GM12878 (cell line): ENCODE measurements at regions not wholly inside any gene's neighbourhood (a gene's known extent, or its start where the extent isn't known, plus 50 kb on each side); places are given as distances from the start of the nearest gene placed in this dataset.

Experiments
- ATAC-seq: fragments of 200-7000 bp; cut with Tn5 transposase; 3 replicates; pipeline ENCODE4 v1.9.1; 2020; ENCODE audit warnings: mild to moderate bottlenecking, moderate library complexity
- BruUV-seq: library from RNA; stranded (reverse); fragments of 400-500 nt; replicated peaks from 2 replicates; lab custom pipeline; 2021; lab: Mats Ljungman, UMichigan
- CTCF ChIA-PET: fragments of 300-600 bp; sonication (Branson Sonifier 250); formaldehyde crosslinking; extraction: SDS; loops from one replicate; lab custom pipeline; 2021; ENCODE audit warnings: inconsistent platforms; lab: Yijun Ruan, JAX
- POLR2A ChIA-PET: fragments of 350-600 bp; formaldehyde crosslinking; extraction: SDS; loops from one replicate; lab custom pipeline; 2021; ENCODE audit warnings: inconsistent platforms; lab: Charles Lee
- RAD21 ChIA-PET: fragments of 300-600 bp; sonication (Branson Sonifier 250); formaldehyde crosslinking; loops from one replicate; lab custom pipeline; 2023; ENCODE audit warnings: antibody characterized with exemption; ENCODE audit not compliant: unreplicated experiment; lab: Charles Lee
- SMC1A ChIA-PET: fragments of 300-600 bp; sonication (Branson Sonifier 250); formaldehyde crosslinking; loops from one replicate; lab custom pipeline; 2023; ENCODE audit not compliant: unreplicated experiment, uncharacterized antibody; lab: Charles Lee
- DNase-seq: peaks from one replicate; pipeline ENCODE4 v3.0.0-alpha.2; 2011; ENCODE audit warnings: low read depth, low spot score
- FAIRE-seq: peaks from 3 replicates; lab custom pipeline; 2011; peaks lifted over from hg19 to GRCh38; lab: Jason Lieb, UNC
- H2AFZ ChIP-seq: 2 replicates; pipeline ENCODE4 v1.6.0; 2011; ENCODE audit warnings: low read depth, low read length, control low read depth; ENCODE audit not compliant: control insufficient read depth
- H3K27ac ChIP-seq: 2 replicates; pipeline ENCODE4 v1.5.1; 2011; ENCODE audit warnings: control low read depth; ENCODE audit not compliant: control insufficient read depth, insufficient read depth
- H3K27me3 ChIP-seq, 2 experiments: replicated peaks in 1 of 2; 2 replicates each; pipeline versions ENCODE4 v1.6.0 to v1.6.1; 2011; ENCODE audit warnings: low read length in 1 of 2; ENCODE audit not compliant: control insufficient read depth in 2 of 2, insufficient read depth in 2 of 2
- H3K36me3 ChIP-seq, 2 experiments: 2 replicates each; pipeline ENCODE4 v1.5.1; 2011; ENCODE audit warnings: low read length in 1 of 2; ENCODE audit not compliant: control insufficient read depth in 2 of 2, insufficient read depth in 2 of 2
- H3K4me1 ChIP-seq: 2 replicates; pipeline ENCODE4 v1.6.1; 2011; ENCODE audit warnings: mild to moderate bottlenecking, low read length, moderate library complexity, mixed read lengths; ENCODE audit not compliant: control insufficient read depth, insufficient read depth
- H3K4me2 ChIP-seq: 2 replicates; pipeline ENCODE4 v1.6.0; 2011; ENCODE audit warnings: control low read depth; ENCODE audit not compliant: control insufficient read depth, insufficient read depth
- H3K4me3 ChIP-seq: fragments of 200-600 bp; sonication (generic); 2 replicates; pipeline ENCODE4 v1.5.1; 2016
- H3K79me2 ChIP-seq: 2 replicates; pipeline ENCODE4 v1.6.0; 2011; ENCODE audit warnings: low read length; ENCODE audit not compliant: control insufficient read depth, insufficient read depth
- H3K9ac ChIP-seq: 2 replicates; pipeline ENCODE4 v1.8.0; 2011; ENCODE audit warnings: low read length, control low read depth, mixed read lengths; ENCODE audit not compliant: control insufficient read depth, insufficient read depth
- H3K9me3 ChIP-seq: replicated peaks from 3 replicates; pipeline ENCODE4 v1.5.1; 2011; ENCODE audit warnings: mild to moderate bottlenecking, low read length; ENCODE audit not compliant: control insufficient read depth, insufficient read depth
- H4K20me1 ChIP-seq: 2 replicates; pipeline ENCODE4 v1.6.0; 2011; ENCODE audit not compliant: control insufficient read depth, insufficient read depth
- BHLHE40 ChIP-seq, 2 experiments: fragments of 450-650 bp in 1 of 2; IDR thresholded peaks; 2 replicates each; pipeline ENCODE4 v1.6.1; 2011 to 2017; ENCODE audit warnings: low read depth in 2 of 2, borderline replicate concordance in 1 of 2, improper control_type of control experiment in 1 of 2, low read length in 1 of 2, mild to moderate bottlenecking in 1 of 2
- CUX1 ChIP-seq: IDR thresholded peaks from 2 replicates; pipeline ENCODE4 v1.6.1; 2012; ENCODE audit warnings: improper control_type of control experiment, low read depth, low read length; ENCODE audit not compliant: insufficient replicate concordance
- MEF2A ChIP-seq: IDR thresholded peaks from 2 replicates; pipeline ENCODE4 v1.6.1; 2011; ENCODE audit warnings: low read depth, mild to moderate bottlenecking, low read length, moderate library complexity; ENCODE audit not compliant: insufficient read depth
- MTA2 ChIP-seq: fragments of 450-650 bp; IDR thresholded peaks from 2 replicates; pipeline ENCODE4 v1.6.1; 2016; ENCODE audit warnings: low read depth, mild to moderate bottlenecking, moderate library complexity
- MYB ChIP-seq: fragments of 150-350 bp; IDR thresholded peaks from 2 replicates; pipeline ENCODE4 v1.6.1; 2014; ENCODE audit warnings: mild to moderate bottlenecking, low read depth, low read length, borderline replicate concordance
- POLR2AphosphoS5 ChIP-seq: IDR thresholded peaks from 2 replicates; pipeline ENCODE4 v1.6.1; 2011; ENCODE audit warnings: mild to moderate bottlenecking, low read length, inconsistent platforms
- RBBP5 ChIP-seq: fragments of 200-600 bp; sonication (generic); conservative IDR thresholded peaks from 2 replicates; pipeline ENCODE4 v1.6.1; 2016
- RFX5 ChIP-seq: IDR thresholded peaks from 2 replicates; pipeline ENCODE4 v1.6.1; 2011; ENCODE audit warnings: low read depth, low read length, improper control_type of control experiment
- SPI1 ChIP-seq: IDR thresholded peaks from 2 replicates; pipeline ENCODE4 v1.6.1; 2011; ENCODE audit warnings: low read depth, mild to moderate bottlenecking, low read length, moderate library complexity, borderline replicate concordance; ENCODE audit not compliant: insufficient read depth
- SUZ12 ChIP-seq: fragments of 200-600 bp; sonication (generic); IDR thresholded peaks from one replicate; pipeline ENCODE4 v1.6.1; 2018; ENCODE audit warnings: antibody characterized with exemption, mild to moderate bottlenecking; ENCODE audit not compliant: unreplicated experiment
- TAF1 ChIP-seq: IDR thresholded peaks from 2 replicates; pipeline ENCODE4 v1.6.1; 2011; ENCODE audit warnings: mild to moderate bottlenecking, low read depth, low read length, borderline replicate concordance
- ZBED1 ChIP-seq: IDR thresholded peaks from 2 replicates; pipeline ENCODE4 v1.6.1; 2016; ENCODE audit warnings: borderline replicate concordance
- ZNF207 ChIP-seq: fragments of 450-650 bp; IDR thresholded peaks from 2 replicates; pipeline ENCODE4 v1.6.1; 2014; ENCODE audit warnings: antibody characterized with exemption, mild to moderate bottlenecking, borderline replicate concordance
- in situ Hi-C: fragments of 300-500 bp; cut with MboI; formaldehyde crosslinking; loops from 9 replicates; pipeline ENCODE4 v1.14.3; 2018; ENCODE audit warnings: mixed read lengths
- intact Hi-C: fragments of 100-400 bp; cut with micrococcal nuclease; formaldehyde crosslinking; loops from one replicate; pipeline ENCODE4 v1.14.2; 2022; ENCODE audit not compliant: unreplicated experiment
- TF ChIP-seq, protein P1 (sequence below): IDR thresholded peaks from 2 replicates; pipeline ENCODE4 v1.6.1; 2011; ENCODE audit warnings: borderline replicate concordance, low read depth, mild to moderate bottlenecking, moderate library complexity, mixed read lengths, low read length; ENCODE audit not compliant: insufficient read depth; ENCODE audit errors: extremely low read length
- TF ChIP-seq, protein P2 (sequence below): fragments of 450-650 bp; IDR thresholded peaks from 2 replicates; pipeline ENCODE4 v1.6.1; 2017; ENCODE audit warnings: mild to moderate bottlenecking, moderate library complexity

DNA sequence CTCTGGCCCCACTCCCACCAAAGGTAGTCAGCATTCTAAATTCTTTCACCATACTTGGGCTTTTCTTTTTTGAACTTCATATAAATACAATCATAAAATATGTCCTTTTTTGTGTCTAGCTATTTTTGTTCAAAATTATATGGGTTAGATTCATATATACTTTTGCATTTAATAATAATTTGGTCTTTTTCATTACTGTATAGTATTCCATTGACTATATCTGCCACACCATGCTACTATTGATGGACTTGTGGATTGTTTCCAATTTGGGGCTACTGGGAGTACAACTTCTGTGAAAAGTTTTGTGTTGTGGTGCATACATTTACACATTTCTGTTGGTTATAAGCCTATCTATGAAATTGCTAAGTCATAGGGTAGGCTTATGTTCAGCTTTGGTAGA, 85.7 kb downstream of the GLUL start:
- CTCF ChIA-PET: interaction anchor here (0.9 to 1.0 kb wide), 2 partner anchors 220 to 221 kb away, joined by 3 read pairs; no protein-coding TSS in a partner anchor
- Histone ChIP-seq H3K4me3 (no peak overlapping the region), H3K79me2 (no peaks in the 10 kb centered on the region), H3K4me2 (no peak overlapping the region), H3K27me3 (peaks cover 1 to 2% of the 10 kb centered on the region in 2 experiments; a peak in 1 of 4 replicates), H2AFZ (no peak overlapping the region), H3K27ac (no peak overlapping the region), H4K20me1 (no peaks in the 10 kb centered on the region), H3K9me3 (no peaks in the 10 kb centered on the region), H3K9ac (no peak overlapping the region), H3K36me3 (no peaks in the 10 kb centered on the region), H3K4me1 (peaks cover 12% of the 10 kb centered on the region)
- ATAC-seq (no peak), FAIRE-seq (no peak), DNase-seq (no peak)
- RAD21 ChIA-PET: no interaction called here
- BruUV-seq: no TSS peak
- in situ Hi-C loops: no loop called here
- SMC1A ChIA-PET: interaction anchor here (0.7 to 1.2 kb wide), 2 partner anchors 90 to 488 kb away, joined by 3 read pairs; no protein-coding TSS in a partner anchor
- POLR2A ChIA-PET: no interaction called here
- intact Hi-C loops: no loop called here
- TF ChIP-seq, protein P1, sequence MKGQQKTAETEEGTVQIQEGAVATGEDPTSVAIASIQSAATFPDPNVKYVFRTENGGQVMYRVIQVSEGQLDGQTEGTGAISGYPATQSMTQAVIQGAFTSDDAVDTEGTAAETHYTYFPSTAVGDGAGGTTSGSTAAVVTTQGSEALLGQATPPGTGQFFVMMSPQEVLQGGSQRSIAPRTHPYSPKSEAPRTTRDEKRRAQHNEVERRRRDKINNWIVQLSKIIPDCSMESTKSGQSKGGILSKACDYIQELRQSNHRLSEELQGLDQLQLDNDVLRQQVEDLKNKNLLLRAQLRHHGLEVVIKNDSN: no peak
- TF ChIP-seq SPI1 (no peak), POLR2AphosphoS5 (no peak), MYB (no peak), ZNF207 (no peak), MEF2A (no peak), MTA2 (no peak), TAF1 (no peak), RBBP5 (no peak), RFX5 (no peak), ZBED1 (no peak), CUX1 (no peak), BHLHE40 (IDR thresholded peaks at IDR 0.05; ENCODE audit: borderline replicate concordance in 1 of 2, low read depth in 2 of 2, low read length in 1 of 2) (no peak), SUZ12 (no peak)
- TF ChIP-seq, protein P2, sequence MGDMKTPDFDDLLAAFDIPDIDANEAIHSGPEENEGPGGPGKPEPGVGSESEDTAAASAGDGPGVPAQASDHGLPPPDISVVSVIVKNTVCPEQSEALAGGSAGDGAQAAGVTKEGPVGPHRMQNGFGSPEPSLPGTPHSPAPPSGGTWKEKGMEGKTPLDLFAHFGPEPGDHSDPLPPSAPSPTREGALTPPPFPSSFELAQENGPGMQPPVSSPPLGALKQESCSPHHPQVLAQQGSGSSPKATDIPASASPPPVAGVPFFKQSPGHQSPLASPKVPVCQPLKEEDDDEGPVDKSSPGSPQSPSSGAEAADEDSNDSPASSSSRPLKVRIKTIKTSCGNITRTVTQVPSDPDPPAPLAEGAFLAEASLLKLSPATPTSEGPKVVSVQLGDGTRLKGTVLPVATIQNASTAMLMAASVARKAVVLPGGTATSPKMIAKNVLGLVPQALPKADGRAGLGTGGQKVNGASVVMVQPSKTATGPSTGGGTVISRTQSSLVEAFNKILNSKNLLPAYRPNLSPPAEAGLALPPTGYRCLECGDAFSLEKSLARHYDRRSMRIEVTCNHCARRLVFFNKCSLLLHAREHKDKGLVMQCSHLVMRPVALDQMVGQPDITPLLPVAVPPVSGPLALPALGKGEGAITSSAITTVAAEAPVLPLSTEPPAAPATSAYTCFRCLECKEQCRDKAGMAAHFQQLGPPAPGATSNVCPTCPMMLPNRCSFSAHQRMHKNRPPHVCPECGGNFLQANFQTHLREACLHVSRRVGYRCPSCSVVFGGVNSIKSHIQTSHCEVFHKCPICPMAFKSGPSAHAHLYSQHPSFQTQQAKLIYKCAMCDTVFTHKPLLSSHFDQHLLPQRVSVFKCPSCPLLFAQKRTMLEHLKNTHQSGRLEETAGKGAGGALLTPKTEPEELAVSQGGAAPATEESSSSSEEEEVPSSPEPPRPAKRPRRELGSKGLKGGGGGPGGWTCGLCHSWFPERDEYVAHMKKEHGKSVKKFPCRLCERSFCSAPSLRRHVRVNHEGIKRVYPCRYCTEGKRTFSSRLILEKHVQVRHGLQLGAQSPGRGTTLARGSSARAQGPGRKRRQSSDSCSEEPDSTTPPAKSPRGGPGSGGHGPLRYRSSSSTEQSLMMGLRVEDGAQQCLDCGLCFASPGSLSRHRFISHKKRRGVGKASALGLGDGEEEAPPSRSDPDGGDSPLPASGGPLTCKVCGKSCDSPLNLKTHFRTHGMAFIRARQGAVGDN: no peak
